Fibroblast of the aortic adventitia (primary cell): ENCODE measurements at regions not wholly inside any gene's neighbourhood (a gene's known extent, or its start where the extent isn't known, plus 50 kb on each side); places are given as distances from the start of the nearest gene placed in this dataset.

Experiments used
- DNase-seq: peaks from one replicate; pipeline ENCODE4 v3.0.0-alpha.2; 2010; ENCODE audit warnings: low read depth
- H3K4me3 ChIP-seq: 2 replicates; pipeline ENCODE4 v1.5.1; 2011; ENCODE audit warnings: low read depth, mild to moderate bottlenecking, control low read depth, low read length, moderate library complexity
- TF ChIP-seq, protein P1 (sequence below): IDR thresholded peaks from 2 replicates; pipeline ENCODE4 v1.5.1; 2011; ENCODE audit warnings: mild to moderate bottlenecking, low read length, control low read depth, inconsistent platforms; ENCODE audit not compliant: insufficient read depth

DNA sequence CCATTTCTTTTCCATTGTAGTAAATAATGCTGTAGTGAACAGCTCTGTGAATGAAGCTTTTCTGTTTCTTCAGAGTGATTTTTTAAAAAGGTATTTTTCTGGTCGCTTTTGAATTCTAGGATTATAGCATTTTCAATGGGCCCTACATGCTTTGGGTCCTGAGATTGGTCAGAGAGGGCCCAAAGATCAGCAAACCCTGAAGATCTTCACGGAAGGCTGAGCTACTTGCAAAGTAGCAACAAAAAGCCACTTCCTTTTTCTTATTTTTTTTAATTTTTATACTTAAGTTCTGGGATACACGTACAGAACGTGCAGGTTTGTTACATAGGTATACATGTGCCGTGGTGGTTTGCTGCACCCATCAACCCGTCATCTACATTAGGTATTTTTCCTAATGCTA lies 200.5 kb downstream of the FAT3 start:
- TF ChIP-seq, protein P1, sequence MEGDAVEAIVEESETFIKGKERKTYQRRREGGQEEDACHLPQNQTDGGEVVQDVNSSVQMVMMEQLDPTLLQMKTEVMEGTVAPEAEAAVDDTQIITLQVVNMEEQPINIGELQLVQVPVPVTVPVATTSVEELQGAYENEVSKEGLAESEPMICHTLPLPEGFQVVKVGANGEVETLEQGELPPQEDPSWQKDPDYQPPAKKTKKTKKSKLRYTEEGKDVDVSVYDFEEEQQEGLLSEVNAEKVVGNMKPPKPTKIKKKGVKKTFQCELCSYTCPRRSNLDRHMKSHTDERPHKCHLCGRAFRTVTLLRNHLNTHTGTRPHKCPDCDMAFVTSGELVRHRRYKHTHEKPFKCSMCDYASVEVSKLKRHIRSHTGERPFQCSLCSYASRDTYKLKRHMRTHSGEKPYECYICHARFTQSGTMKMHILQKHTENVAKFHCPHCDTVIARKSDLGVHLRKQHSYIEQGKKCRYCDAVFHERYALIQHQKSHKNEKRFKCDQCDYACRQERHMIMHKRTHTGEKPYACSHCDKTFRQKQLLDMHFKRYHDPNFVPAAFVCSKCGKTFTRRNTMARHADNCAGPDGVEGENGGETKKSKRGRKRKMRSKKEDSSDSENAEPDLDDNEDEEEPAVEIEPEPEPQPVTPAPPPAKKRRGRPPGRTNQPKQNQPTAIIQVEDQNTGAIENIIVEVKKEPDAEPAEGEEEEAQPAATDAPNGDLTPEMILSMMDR = no peak
- no peak for DNase-seq
- no peak overlapping the region for H3K4me3 ChIP-seq

DNA sequence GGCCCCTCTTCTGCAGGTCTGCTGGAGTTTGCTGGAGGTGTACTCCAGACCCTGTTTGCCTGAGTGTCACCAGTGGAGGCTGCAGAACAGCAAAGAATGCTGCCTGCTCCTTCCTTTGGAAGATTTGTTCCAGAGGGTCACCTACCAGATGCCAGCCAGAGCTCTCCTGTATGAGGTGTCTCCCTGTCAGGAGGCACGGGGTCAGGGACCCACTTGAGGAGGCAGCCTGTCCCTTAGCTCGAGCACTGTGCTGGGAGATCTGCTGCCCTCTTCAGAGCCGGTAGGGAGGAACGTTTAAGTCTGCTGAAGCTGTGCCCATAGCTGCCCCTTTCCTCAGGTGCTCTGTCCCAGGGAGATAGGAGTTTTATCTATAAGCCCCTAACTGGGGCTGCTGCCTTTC lies 207.9 kb downstream of the FAT3 start:
- TF ChIP-seq, protein P1 = no peak
- DNase-seq = no peak
- H3K4me3 ChIP-seq = no peak overlapping the region

DNA sequence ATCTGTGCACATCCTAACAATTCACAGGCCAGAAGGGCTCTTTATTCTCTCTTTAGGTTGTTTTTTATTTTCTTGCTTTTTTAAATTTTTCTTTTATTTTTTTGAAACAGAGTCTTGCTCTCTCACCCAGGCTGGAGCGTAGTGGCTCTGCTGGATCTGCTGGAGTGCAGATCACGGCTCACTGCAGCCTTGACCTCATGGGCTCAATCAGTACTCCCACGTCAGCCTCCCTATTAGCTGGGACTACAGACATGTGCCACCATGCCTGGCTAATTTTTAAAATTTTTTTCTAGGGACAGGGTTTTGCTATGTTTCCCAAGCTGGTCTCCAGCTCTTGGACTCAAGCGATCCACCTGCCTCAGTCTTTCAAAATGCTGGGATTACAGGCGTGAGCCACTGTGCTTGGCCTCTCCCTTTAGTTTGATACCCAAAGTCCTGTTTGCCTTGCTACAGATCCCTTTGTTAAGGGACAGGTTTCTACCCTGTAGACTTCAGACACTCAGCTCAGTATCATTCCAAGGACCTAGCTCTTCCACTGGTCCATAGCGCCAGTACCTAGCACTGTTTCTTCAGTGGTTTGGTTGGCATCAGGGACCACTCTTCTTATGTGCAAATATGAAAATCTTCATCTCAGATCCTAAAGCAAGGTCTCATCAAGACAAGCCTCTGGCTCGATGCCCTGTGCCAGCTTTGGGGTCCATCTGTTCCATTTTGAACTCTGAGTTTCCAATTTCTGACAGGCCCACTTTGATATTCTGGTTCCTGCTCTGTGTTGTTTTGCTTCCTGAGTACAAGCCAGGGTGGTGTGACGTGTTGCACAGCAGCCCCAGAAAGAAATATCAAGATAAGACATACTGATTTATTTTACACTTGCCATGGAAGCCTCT lies 211.7 kb downstream of the FAT3 start:
- DNase-seq = no peak
- no peak overlapping the region for H3K4me3 ChIP-seq
- TF ChIP-seq, protein P1 = no peak

DNA sequence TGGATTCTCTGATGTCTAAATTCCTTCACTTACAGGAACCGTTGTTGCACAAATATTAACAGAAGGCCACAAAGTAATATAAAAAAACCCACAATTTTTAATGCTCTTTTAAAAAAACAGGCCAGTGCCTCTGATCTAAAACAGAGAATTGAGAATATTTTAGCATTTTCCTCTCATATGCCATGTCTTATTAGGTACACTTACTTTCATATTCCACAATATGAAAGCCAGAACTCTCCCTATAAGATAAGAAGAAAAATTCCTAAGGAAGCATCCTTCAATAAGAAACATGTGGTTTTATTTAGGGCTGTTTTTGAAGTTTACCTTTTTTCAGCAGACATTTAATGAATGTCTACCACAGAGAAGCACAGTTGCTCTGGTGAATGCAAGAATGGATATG lies 214.5 kb downstream of the FAT3 start:
- TF ChIP-seq, protein P1 = no peak
- H3K4me3 ChIP-seq = no peak overlapping the region
- DNase-seq = no peak

DNA sequence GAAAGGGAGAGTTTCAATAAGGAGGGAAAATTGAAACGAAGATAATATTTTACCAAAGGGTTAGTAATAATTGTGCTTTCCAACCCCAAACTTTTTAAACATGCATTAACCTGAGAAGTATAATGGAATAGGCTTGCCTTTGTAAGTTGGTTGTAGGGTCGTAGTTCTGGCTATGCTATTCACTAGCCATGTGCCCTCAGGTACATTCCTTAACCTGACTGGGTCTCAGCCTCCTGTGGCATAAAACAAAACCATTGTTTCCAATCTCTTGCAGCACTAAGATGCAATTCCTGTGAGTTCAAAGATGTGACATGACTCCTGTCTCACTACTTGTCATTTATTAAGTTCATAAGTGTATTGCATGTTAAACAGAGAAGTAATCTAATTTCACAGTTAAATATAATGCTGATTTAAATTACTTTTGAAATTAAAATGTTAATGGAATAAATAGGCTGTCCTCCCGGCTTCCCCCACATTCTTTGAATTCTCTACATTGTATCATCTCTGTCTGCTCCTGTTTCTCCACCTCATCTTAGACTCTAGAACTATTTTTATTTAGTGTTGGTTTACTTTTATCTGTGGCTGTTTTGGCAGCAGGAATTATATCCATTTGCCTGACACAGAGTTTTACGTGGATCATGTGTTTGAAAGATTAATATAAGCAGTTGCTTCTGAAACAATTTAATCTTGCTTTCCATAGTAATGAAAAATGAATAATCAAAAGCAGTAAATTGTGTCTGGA lies 216.3 kb downstream of the FAT3 start:
- no peak for DNase-seq
- no peak overlapping the region for H3K4me3 ChIP-seq
- TF ChIP-seq, protein P1 = no peak

DNA sequence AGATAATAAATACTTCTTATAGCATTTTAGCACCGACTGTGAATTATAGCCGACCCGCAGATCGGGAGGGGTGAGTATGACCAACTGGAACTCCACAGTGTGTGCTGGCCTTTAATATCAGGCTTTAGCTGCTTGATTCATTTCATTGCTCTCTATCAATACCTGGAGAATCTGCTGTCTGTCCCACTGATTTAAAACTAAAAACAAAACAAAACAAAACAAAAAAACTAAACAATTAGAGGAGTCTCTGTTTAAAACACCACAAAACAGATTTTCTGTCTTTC lies 216.8 kb downstream of the FAT3 start:
- TF ChIP-seq, protein P1 = no peak
- no peak for DNase-seq
- H3K4me3 ChIP-seq = no peak overlapping the region
